ENCODE measurements at regions not wholly inside any gene's neighbourhood (a gene's known extent, or its start where the extent isn't known, plus 50 kb on each side); places are given as distances from the start of the nearest gene placed in this dataset.

GRCh38 chr13:99046851-99047250 is 69.0 kb upstream of the DOCK9 start:
- TF ChIP-seq CTCF (optimal IDR thresholded peaks at IDR 0.05 in 1 of 3, IDR thresholded peaks at IDR 0.05 in 1 of 3, conservative IDR thresholded peaks at IDR 0.05 in 1 of 3; ENCODE audit: extremely low read depth in 1 of 3, insufficient read depth in 2 of 3, low read length in 3 of 3) (no peak), EZH2 (IDR thresholded peaks at IDR 0.05; ENCODE audit: low read length) (no peak)
